ENCODE measurements at regions not wholly inside any gene's neighbourhood (a gene's known extent, or its start where the extent isn't known, plus 50 kb on each side); places are given as distances from the start of the nearest gene placed in this dataset.

DNA sequence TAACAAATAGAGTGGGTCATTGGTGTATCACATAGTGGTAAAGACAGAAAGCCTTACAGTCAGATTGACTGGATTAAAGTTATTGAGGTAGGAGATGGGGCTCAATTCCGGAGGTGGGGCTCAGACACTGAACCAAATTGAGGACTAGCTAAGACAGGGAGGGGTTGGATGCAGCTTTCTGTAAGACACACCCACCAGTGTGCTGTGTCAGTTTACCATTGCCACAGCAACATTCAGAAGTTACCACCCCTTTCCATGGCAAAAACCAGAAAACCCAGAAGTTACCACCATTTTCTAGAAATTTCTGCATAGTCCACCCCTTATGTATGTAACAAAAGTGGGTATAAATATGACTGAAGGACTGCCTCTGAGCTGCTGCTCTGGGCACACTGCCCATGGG, 167.6 kb upstream of the TMEM72 start:
- TF ChIP-seq USF1 (IDR thresholded peaks at IDR 0.05) (no peak), EP300 (IDR thresholded peaks at IDR 0.05; ENCODE audit: borderline replicate concordance) (no peak), REST (IDR thresholded peaks at IDR 0.05; ENCODE audit: low read depth) (no peak), FOXM1 (IDR thresholded peaks at IDR 0.05; ENCODE audit: borderline replicate concordance, low read depth) (no peak)

DNA sequence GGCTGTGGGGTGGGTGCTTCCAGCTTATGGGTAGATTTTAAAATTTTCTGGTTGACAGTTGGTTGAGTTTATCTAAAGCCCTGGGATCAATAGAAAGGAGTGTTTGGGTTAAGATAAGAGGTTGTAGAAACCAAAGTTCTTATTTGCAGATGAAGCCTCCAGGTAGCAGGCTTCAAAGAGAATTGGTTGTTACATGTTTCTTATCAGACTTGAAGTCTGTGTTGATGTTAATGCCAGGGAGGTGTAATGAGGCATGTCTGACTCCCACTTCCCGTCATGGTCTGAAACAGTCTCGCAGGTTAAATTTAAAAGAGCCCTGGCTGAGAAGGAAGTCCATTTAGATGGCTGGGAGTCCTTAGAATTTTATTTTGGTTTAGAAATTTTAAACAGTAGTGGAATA, 165.2 kb upstream of the TMEM72 start:
- TF ChIP-seq TEAD4 (IDR thresholded peaks at IDR 0.05) = no peak
- TF ChIP-seq RAD21 (IDR thresholded peaks at IDR 0.05; ENCODE audit: low read depth) = no peak
- TF ChIP-seq TCF12 (IDR thresholded peaks at IDR 0.05; ENCODE audit: low read depth) = no peak
- no peak for TF ChIP-seq CREB1 (IDR thresholded peaks at IDR 0.05; ENCODE audit: low read depth)
- TF ChIP-seq CEBPB (IDR thresholded peaks at IDR 0.05) = no peak
- TF ChIP-seq MAX (IDR thresholded peaks at IDR 0.05) = no peak
- no peak for TF ChIP-seq EGR1 (IDR thresholded peaks at IDR 0.05)
- TF ChIP-seq EP300 (IDR thresholded peaks at IDR 0.05; ENCODE audit: borderline replicate concordance) = no peak
- no peak for TF ChIP-seq REST (IDR thresholded peaks at IDR 0.05; ENCODE audit: low read depth)
- TF ChIP-seq ZBTB7A (IDR thresholded peaks at IDR 0.05; ENCODE audit: low read depth) = no peak
- no peak for TF ChIP-seq FOXM1 (IDR thresholded peaks at IDR 0.05; ENCODE audit: borderline replicate concordance, low read depth)
- TF ChIP-seq TAF1 (IDR thresholded peaks at IDR 0.05; ENCODE audit: low read depth) = no peak
- no peak for TF ChIP-seq YY1 (IDR thresholded peaks at IDR 0.05; ENCODE audit: low read depth)
- TF ChIP-seq NFIC (IDR thresholded peaks at IDR 0.05) = no peak
- no peak for TF ChIP-seq USF1 (IDR thresholded peaks at IDR 0.05)

DNA sequence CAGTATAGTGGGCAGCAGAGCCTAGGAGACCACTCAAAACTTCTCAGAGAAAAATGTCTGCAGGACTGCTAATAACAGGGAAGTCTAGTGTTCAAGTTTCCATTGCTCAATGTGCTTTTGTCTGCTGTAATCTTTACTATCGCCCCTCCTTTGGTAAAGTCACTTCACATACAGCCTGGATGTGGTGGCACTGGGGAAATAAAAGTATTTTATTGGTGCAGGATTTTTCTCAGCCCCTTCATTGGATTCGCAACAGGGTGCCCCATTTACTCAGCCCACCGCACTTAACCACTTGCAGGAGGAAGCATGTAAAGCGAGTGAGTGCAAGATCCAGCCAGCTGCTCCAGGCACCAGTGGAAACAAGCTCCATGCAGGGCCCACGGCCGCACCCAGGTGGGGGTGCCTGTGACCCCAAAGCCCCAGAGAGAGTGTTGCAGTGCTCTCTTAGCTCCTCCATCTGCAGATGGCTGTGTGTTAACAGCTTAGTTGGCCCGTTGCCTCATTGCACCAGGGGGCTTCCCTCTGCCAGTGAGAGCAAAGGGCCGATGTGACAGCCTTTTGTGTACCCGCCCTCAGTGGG, 163.5 kb upstream of the TMEM72 start:
- TF ChIP-seq EP300 (IDR thresholded peaks at IDR 0.05; ENCODE audit: borderline replicate concordance) (no peak), TCF12 (IDR thresholded peaks at IDR 0.05; ENCODE audit: low read depth) (no peak), MAX (IDR thresholded peaks at IDR 0.05) (no peak), REST (IDR thresholded peaks at IDR 0.05; ENCODE audit: low read depth) (no peak), CREB1 (IDR thresholded peaks at IDR 0.05; ENCODE audit: low read depth) (no peak), TAF1 (IDR thresholded peaks at IDR 0.05; ENCODE audit: low read depth) (no peak), EGR1 (IDR thresholded peaks at IDR 0.05) (no peak), ZBTB7A (IDR thresholded peaks at IDR 0.05; ENCODE audit: low read depth) (no peak), NFIC (IDR thresholded peaks at IDR 0.05) (no peak), RAD21 (IDR thresholded peaks at IDR 0.05; ENCODE audit: low read depth) (no peak), YY1 (IDR thresholded peaks at IDR 0.05; ENCODE audit: low read depth) (no peak), USF1 (IDR thresholded peaks at IDR 0.05) (no peak), CEBPB (IDR thresholded peaks at IDR 0.05) (no peak), TEAD4 (IDR thresholded peaks at IDR 0.05) (no peak), FOXM1 (IDR thresholded peaks at IDR 0.05; ENCODE audit: borderline replicate concordance, low read depth) (no peak)

GRCh38 chr10:44749151-44749550, 162.0 kb upstream of the TMEM72 start:
- TF ChIP-seq REST (IDR thresholded peaks at IDR 0.05; ENCODE audit: low read depth) = no peak
- no peak for TF ChIP-seq NFIC (IDR thresholded peaks at IDR 0.05)
- TF ChIP-seq TAF1 (IDR thresholded peaks at IDR 0.05; ENCODE audit: low read depth) = no peak
- no peak for TF ChIP-seq YY1 (IDR thresholded peaks at IDR 0.05; ENCODE audit: low read depth)
- TF ChIP-seq RAD21 (IDR thresholded peaks at IDR 0.05; ENCODE audit: low read depth) = no peak
- TF ChIP-seq CEBPB (IDR thresholded peaks at IDR 0.05) = no peak
- no peak for TF ChIP-seq EGR1 (IDR thresholded peaks at IDR 0.05)
- TF ChIP-seq MAX (IDR thresholded peaks at IDR 0.05) = no peak
- TF ChIP-seq ZBTB7A (IDR thresholded peaks at IDR 0.05; ENCODE audit: low read depth) = no peak
- TF ChIP-seq TEAD4 (IDR thresholded peaks at IDR 0.05) = no peak
- TF ChIP-seq EP300 (IDR thresholded peaks at IDR 0.05; ENCODE audit: borderline replicate concordance) = no peak
- TF ChIP-seq CREB1 (IDR thresholded peaks at IDR 0.05; ENCODE audit: low read depth) = no peak
- no peak for TF ChIP-seq FOXM1 (IDR thresholded peaks at IDR 0.05; ENCODE audit: borderline replicate concordance, low read depth)
- TF ChIP-seq USF1 (IDR thresholded peaks at IDR 0.05) = no peak
- TF ChIP-seq TCF12 (IDR thresholded peaks at IDR 0.05; ENCODE audit: low read depth) = no peak
